NCI-H1694 (cell line): ENCODE measurements at regions not wholly inside any gene's neighbourhood (a gene's known extent, or its start where the extent isn't known, plus 50 kb on each side); places are given as distances from the start of the nearest gene placed in this dataset.

Experiments used
- DNase-seq: peaks from one replicate; lab custom pipeline; 2025; lab: John Stamatoyannopoulos, UW

GRCh38 chr12:130102266-130102665 lies 60.0 kb upstream of the FZD10 start:
- no peak for DNase-seq

- DNase-seq, result no peak
Observed at GRCh38 chr12:130104571-130105106, 57.6 kb upstream of the FZD10 start.

- no peak for DNase-seq
Observed at GRCh38 chr12:130109062-130109945, 53.0 kb upstream of the FZD10 start.

DNA sequence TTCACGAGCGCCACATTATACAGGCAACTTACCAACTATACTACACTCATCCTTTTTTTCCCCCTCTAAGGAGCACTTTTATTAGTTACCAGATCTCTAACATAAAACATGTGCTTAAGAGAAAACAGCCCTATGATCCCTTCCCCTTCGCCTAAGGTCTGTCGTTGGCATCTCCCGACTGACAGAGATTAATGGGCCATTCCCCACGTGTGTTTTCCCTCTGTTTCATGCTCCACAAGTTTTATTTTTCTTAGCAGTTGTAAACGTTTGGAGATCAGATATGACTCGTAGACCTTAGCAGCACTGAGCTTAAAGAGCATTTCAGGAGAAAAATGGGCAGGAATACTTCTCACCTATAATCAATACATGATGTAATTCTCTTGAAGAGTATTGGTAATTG lies 51.4 kb upstream of the FZD10 start:
- DNase-seq, result no peak

DNA sequence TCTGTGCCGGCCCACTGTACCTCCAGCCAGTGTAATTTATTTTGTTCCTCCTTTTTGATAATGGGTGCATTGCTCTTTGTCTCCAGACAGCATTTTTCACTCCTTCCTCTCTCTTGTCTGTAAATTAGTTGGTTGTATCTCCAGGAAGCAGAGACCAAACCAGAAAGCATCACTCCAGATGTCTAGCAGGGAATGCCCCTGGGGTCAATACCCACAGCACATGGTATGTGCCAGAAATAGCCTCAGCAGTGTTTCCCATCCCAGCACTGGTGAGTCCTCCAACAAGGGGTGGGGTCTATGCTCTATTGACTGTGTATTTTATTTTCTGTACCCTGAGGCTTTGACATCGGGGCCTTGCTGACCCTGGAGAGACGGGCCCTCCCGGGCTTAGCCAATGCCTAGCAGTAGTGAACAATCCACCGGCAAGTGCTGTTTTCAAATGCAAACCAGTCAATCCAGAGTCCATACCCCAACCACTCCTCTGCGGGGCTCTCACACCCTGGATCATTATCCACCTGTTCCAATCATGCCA lies 50.2 kb upstream of the FZD10 start:
- DNase-seq, result no peak
